Endodermal cell (in vitro differentiated cells): ENCODE measurements at regions not wholly inside any gene's neighbourhood (a gene's known extent, or its start where the extent isn't known, plus 50 kb on each side); places are given as distances from the start of the nearest gene placed in this dataset.
"Not testable (repeated sequence)": the region's sequence is repeated elsewhere in the genome, so short reads cannot be mapped to it uniquely, and the experiment has no call there.

Experiments used
- DNase-seq: peaks from one replicate; pipeline ENCODE4 v3.0.0-alpha.2; 2017
- H3K27ac ChIP-seq: 2 replicates; pipeline ENCODE4 v1.5.1; 2013; ENCODE audit warnings: mild to moderate bottlenecking, low read depth, low read length, moderate library complexity
- H3K27me3 ChIP-seq: 2 replicates; pipeline ENCODE4 v1.6.1; 2013; ENCODE audit warnings: mild to moderate bottlenecking, low read length, moderate library complexity; ENCODE audit not compliant: insufficient read depth, control insufficient read depth, poor library complexity, severe bottlenecking
- H3K36me3 ChIP-seq: 2 replicates; pipeline ENCODE4 v1.7.0; 2013; ENCODE audit warnings: mild to moderate bottlenecking, low read length, moderate library complexity; ENCODE audit not compliant: control insufficient read depth, insufficient read depth
- H3K4me1 ChIP-seq: one replicate; pipeline ENCODE4 v1.7.0; 2013; ENCODE audit warnings: low read length; ENCODE audit not compliant: control insufficient read depth, insufficient read depth
- H3K4me3 ChIP-seq: 2 replicates; pipeline ENCODE4 v1.5.1; 2013; ENCODE audit warnings: mild to moderate bottlenecking, low read length, moderate library complexity
- H3K9ac ChIP-seq: 2 replicates; pipeline ENCODE4 v1.6.1; 2013; ENCODE audit warnings: mild to moderate bottlenecking, low read length, moderate library complexity; ENCODE audit not compliant: poor library complexity, severe bottlenecking; ENCODE audit errors: extremely low read depth
- H3K9me3 ChIP-seq: 2 replicates; pipeline ENCODE4 v1.6.1; 2013; ENCODE audit warnings: mild to moderate bottlenecking, low read length, moderate library complexity; ENCODE audit not compliant: control insufficient read depth
- H3K27ac Mint-ChIP-seq: 2 replicates; pipeline ENCODE4 v1.8.0; 2020; ENCODE audit warnings: mixed read lengths
- H3K27me3 Mint-ChIP-seq: 2 replicates; pipeline ENCODE4 v1.8.0; 2021; ENCODE audit warnings: mild to moderate bottlenecking, mixed read lengths; ENCODE audit not compliant: insufficient read depth
- H3K36me3 Mint-ChIP-seq: 2 replicates; pipeline ENCODE4 v1.8.0; 2020; ENCODE audit warnings: low read depth, mixed read lengths
- H3K4me1 Mint-ChIP-seq: 2 replicates; pipeline ENCODE4 v1.8.0; 2020; ENCODE audit warnings: mixed read lengths
- H3K4me3 Mint-ChIP-seq: 2 replicates; pipeline ENCODE4 v1.8.0; 2020; ENCODE audit warnings: mild to moderate bottlenecking, moderate library complexity, mixed read lengths
- H3K9me3 Mint-ChIP-seq: 2 replicates; pipeline ENCODE4 v1.8.0; 2020; ENCODE audit warnings: mild to moderate bottlenecking, mixed read lengths
- WGBS, 2 experiments: methylation state at CpG; one replicate each; pipeline versions ENCODE4 v1.1.5 to v1.1.7; 2013; ENCODE audit warnings: missing lambda C conversion rate in 2 of 2, mixed read lengths in 1 of 2; ENCODE audit not compliant: insufficient coverage in 1 of 2, insufficient read length in 1 of 2; 5-methylcytosine and 5-hydroxymethylcytosine counted together
- TF ChIP-seq, protein P1 (sequence below): fragments of 200-600 bp; sonication (generic); conservative IDR thresholded peaks from 2 replicates; pipeline ENCODE4 v1.5.0; 2021; ENCODE audit warnings: antibody characterized with exemption, mild to moderate bottlenecking

DNA sequence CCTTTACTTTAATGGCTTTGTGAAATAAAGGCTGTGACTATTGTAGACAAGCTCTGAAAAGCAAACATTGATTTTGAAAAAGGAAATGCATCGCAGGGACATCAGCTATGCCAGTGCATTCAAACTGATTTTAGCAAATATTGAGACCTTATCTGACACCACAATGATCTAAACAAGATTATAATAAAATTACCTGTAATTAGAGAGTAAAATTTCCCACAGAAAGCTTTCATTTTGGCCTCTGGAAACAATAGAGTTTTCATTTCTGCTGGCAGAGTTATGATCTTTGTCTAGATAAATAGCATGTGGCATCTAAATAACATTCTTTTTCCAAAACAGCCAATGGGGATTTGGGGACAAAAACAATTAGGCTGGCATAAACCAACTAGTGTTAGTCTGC lies 650.4 kb upstream of the PRMT6 start:
- H3K36me3 Mint-ChIP-seq: no peaks in the 10 kb centered on the region

GRCh38 chr1:106412321-106412720 lies 644.2 kb upstream of the PRMT6 start:
- H3K9ac ChIP-seq, H3K27ac Mint-ChIP-seq, H3K4me3 Mint-ChIP-seq: not testable (repeated sequence)

More for the DNA sequence above, 650.4 kb upstream of the PRMT6 start:
- Histone ChIP-seq H3K4me3 (no peak overlapping the region), H3K36me3 (no peaks in the 10 kb centered on the region), H3K27ac (no peak overlapping the region), H3K9ac (no peak overlapping the region), H3K27me3 (no peaks in the 10 kb centered on the region), H3K4me1 (peaks cover 22% of the 10 kb centered on the region), H3K9me3 (no peaks in the 10 kb centered on the region)
- Mint-ChIP-seq H3K4me3 (no peak overlapping the region), H3K27ac (no peak overlapping the region), H3K27me3 (no peaks in the 10 kb centered on the region), H3K9me3 (peaks cover 2% of the 10 kb centered on the region), H3K4me1 (peaks cover 16% of the 10 kb centered on the region)
- DNase-seq: no peak
- TF ChIP-seq, protein P1, sequence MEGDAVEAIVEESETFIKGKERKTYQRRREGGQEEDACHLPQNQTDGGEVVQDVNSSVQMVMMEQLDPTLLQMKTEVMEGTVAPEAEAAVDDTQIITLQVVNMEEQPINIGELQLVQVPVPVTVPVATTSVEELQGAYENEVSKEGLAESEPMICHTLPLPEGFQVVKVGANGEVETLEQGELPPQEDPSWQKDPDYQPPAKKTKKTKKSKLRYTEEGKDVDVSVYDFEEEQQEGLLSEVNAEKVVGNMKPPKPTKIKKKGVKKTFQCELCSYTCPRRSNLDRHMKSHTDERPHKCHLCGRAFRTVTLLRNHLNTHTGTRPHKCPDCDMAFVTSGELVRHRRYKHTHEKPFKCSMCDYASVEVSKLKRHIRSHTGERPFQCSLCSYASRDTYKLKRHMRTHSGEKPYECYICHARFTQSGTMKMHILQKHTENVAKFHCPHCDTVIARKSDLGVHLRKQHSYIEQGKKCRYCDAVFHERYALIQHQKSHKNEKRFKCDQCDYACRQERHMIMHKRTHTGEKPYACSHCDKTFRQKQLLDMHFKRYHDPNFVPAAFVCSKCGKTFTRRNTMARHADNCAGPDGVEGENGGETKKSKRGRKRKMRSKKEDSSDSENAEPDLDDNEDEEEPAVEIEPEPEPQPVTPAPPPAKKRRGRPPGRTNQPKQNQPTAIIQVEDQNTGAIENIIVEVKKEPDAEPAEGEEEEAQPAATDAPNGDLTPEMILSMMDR: no peak
- WGBS, 2 experiments: 100% methylated on average over 1 of the region's 1 CpG; no CpG with 5 or more reads in 1 of the 2 experiments

GRCh38 chr1:106435269-106435668 lies 621.2 kb upstream of the PRMT6 start:
- no peak overlapping the region for H3K4me3 Mint-ChIP-seq
- no peak overlapping the region for H3K27ac Mint-ChIP-seq
- 93 to 100% methylated on average over 1 of the region's 1 CpG for WGBS, 2 experiments
- Histone ChIP-seq H3K4me3 (no peak overlapping the region), H3K9ac (no peak overlapping the region), H3K4me1 (peaks cover 2% of the 10 kb centered on the region), H3K27me3 (no peaks in the 10 kb centered on the region), H3K27ac (no peak overlapping the region), H3K9me3 (peaks cover 34% of the 10 kb centered on the region), H3K36me3 (no peaks in the 10 kb centered on the region)
- DNase-seq: no peak
- peaks cover 10% of the 10 kb centered on the region for H3K9me3 Mint-ChIP-seq
- H3K36me3 Mint-ChIP-seq: no peaks in the 10 kb centered on the region
- H3K27me3 Mint-ChIP-seq: no peaks in the 10 kb centered on the region
- TF ChIP-seq, protein P1: no peak
- H3K4me1 Mint-ChIP-seq: peaks cover 3% of the 10 kb centered on the region

More at GRCh38 chr1:106412321-106412720, 644.2 kb upstream of the PRMT6 start:
- H3K9me3 Mint-ChIP-seq: peaks cover 10% of the 10 kb centered on the region
- not testable (repeated sequence) for H3K27me3 ChIP-seq, H3K36me3 ChIP-seq, H3K36me3 Mint-ChIP-seq, H3K27me3 Mint-ChIP-seq, H3K4me3 ChIP-seq, H3K4me1 ChIP-seq, H3K9me3 ChIP-seq, DNase-seq, H3K27ac ChIP-seq
- peaks cover 11% of the 10 kb centered on the region for H3K4me1 Mint-ChIP-seq
- 93 to 100% methylated on average over 5 to 18 of the region's 18 CpGs for WGBS, 2 experiments

DNA sequence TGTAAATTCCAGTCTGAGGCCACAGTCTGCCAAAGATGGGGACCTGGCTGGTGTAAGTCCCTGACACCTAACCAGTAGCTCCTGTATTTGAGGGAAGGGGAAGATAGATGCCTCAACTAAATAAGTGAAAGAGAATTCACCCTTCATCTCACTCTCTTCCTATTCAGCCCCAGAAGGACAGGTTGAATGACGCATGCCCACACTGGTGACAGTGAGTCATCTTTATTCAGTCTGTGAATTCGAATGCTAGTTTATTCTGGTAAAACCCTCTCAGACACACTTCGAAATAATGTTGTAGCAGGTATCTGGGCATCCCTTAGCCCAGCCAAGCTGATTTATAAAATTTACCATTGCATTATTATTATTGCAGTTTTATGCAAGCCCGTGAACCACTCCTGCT lies 617.0 kb upstream of the PRMT6 start:
- no peaks in the 10 kb centered on the region for H3K36me3 Mint-ChIP-seq
- TF ChIP-seq, protein P1: no peak
- Histone ChIP-seq H3K27me3 (no peaks in the 10 kb centered on the region), H3K4me1 (peaks cover 2% of the 10 kb centered on the region), H3K27ac (no peak overlapping the region), H3K9me3 (peaks cover 22% of the 10 kb centered on the region), H3K9ac (no peak overlapping the region), H3K4me3 (no peak overlapping the region), H3K36me3 (no peaks in the 10 kb centered on the region)
- H3K27ac Mint-ChIP-seq: no peak overlapping the region
- peaks cover 3% of the 10 kb centered on the region for H3K4me1 Mint-ChIP-seq
- 86 to 94% methylated on average over 1 to 4 of the region's 4 CpGs for WGBS, 2 experiments
- no peak for DNase-seq
- no peaks in the 10 kb centered on the region for H3K27me3 Mint-ChIP-seq
- H3K4me3 Mint-ChIP-seq: no peak overlapping the region
- peaks cover 3% of the 10 kb centered on the region for H3K9me3 Mint-ChIP-seq
